HG03066 (cell line): ENCODE measurements at regions not wholly inside any gene's neighbourhood (a gene's known extent, or its start where the extent isn't known, plus 50 kb on each side); places are given as distances from the start of the nearest gene placed in this dataset.

Source experiments
- ATAC-seq: cut with Tn5 transposase; IDR thresholded peaks from one replicate; pipeline ENCODE4 v1.9.1; 2021; ENCODE audit warnings: low read depth; ENCODE audit not compliant: unreplicated experiment

GRCh38 chr16:86103320-86103719 lies 204.4 kb downstream of the IRF8 start:
- ATAC-seq, result no peak

- no peak for ATAC-seq
These were observed 205.6 kb downstream of the IRF8 start for GRCh38 chr16:86104537-86105048.

GRCh38 chr16:86107215-86107825 lies 208.4 kb downstream of the IRF8 start:
- no peak for ATAC-seq

- no peak for ATAC-seq
These were observed 209.1 kb downstream of the IRF8 start for GRCh38 chr16:86108062-86108461.

- ATAC-seq, result no peak
These were observed 211.2 kb downstream of the IRF8 start for GRCh38 chr16:86110134-86110533.

GRCh38 chr16:86110726-86111125 lies 211.8 kb downstream of the IRF8 start:
- ATAC-seq, result no peak

- no peak for ATAC-seq
These were observed 213.2 kb downstream of the IRF8 start for GRCh38 chr16:86112178-86112577.

- no peak for ATAC-seq
These were observed 218.3 kb downstream of the IRF8 start for GRCh38 chr16:86117235-86117634.

- no peak for ATAC-seq
These were observed 218.8 kb downstream of the IRF8 start for GRCh38 chr16:86117756-86118155.

- ATAC-seq, result no peak
These were observed 219.7 kb downstream of the IRF8 start for GRCh38 chr16:86118467-86119307.

GRCh38 chr16:86120201-86121192 lies 221.5 kb downstream of the IRF8 start:
- no peak for ATAC-seq

- ATAC-seq, result no peak
These were observed 222.5 kb downstream of the IRF8 start for GRCh38 chr16:86121374-86122010.

- no peak for ATAC-seq
These were observed 223.8 kb downstream of the IRF8 start for GRCh38 chr16:86122681-86123342.

GRCh38 chr16:86124321-86124720 lies 225.4 kb downstream of the IRF8 start:
- no peak for ATAC-seq

- no peak for ATAC-seq
These were observed 227.9 kb downstream of the IRF8 start for GRCh38 chr16:86126891-86127290.

GRCh38 chr16:86127366-86127765 lies 228.4 kb downstream of the IRF8 start:
- ATAC-seq, result no peak

GRCh38 chr16:86128246-86128645 lies 229.3 kb downstream of the IRF8 start:
- ATAC-seq, result no peak

- ATAC-seq, result no peak
These were observed 230.6 kb downstream of the IRF8 start for GRCh38 chr16:86129541-86129940.

GRCh38 chr16:86133377-86133776 lies 234.4 kb downstream of the IRF8 start:
- no peak for ATAC-seq
